Transverse colon (tissue), 4 donors: ENCODE measurements at regions not wholly inside any gene's neighbourhood (a gene's known extent, or its start where the extent isn't known, plus 50 kb on each side); places are given as distances from the start of the nearest gene placed in this dataset.

Experiments used
- DNase-seq: peaks from one replicate; pipeline ENCODE4 v3.0.0-alpha.2; 2019
- H3K27ac ChIP-seq, 4 donors: fragments of 200-600 bp; sonication (generic); 2 replicates each; pipeline ENCODE4 v1.5.1; 2016 to 2018; ENCODE audit warnings: inconsistent platforms in 4 of 4
- H3K27me3 ChIP-seq: fragments of 200-600 bp; sonication (generic); 2 replicates; pipeline ENCODE4 v1.5.1; 2017; ENCODE audit warnings: inconsistent platforms
- H3K36me3 ChIP-seq, 4 donors: fragments of 200-600 bp; sonication (generic); 2 replicates each; pipeline ENCODE4 v1.5.1; 2017 to 2019; ENCODE audit warnings: inconsistent platforms in 4 of 4
- H3K4me1 ChIP-seq, 4 donors: fragments of 200-600 bp; sonication (generic); 2 replicates each; pipeline ENCODE4 v1.5.1; 2017 to 2020; ENCODE audit warnings: inconsistent platforms in 4 of 4
- H3K4me3 ChIP-seq, 4 donors: fragments of 200-600 bp; sonication (generic); 1 replicate in 1 of 4; 2 replicates in 3 of 4; pipeline versions ENCODE4 v1.5.1 to v1.6.1; 2017 to 2019; ENCODE audit warnings: inconsistent platforms in 4 of 4
- H3K9me3 ChIP-seq, 2 donors: fragments of 200-600 bp; sonication (generic); 2 replicates each; pipeline ENCODE4 v1.5.1; 2017 to 2019; ENCODE audit warnings: inconsistent platforms in 2 of 2
- CTCF ChIP-seq, 5 experiments: fragments of 200-600 bp in 3 of 5; fragments of 450-650 bp in 2 of 5; sonication (generic) in 3 of 5; IDR thresholded peaks; 1 replicate in 2 of 5; 2 replicates in 3 of 5; pipeline ENCODE4 v1.5.1; 2016 to 2017; ENCODE audit warnings: antibody characterized with exemption in 5 of 5, inconsistent platforms in 3 of 5, mild to moderate bottlenecking in 2 of 5, moderate library complexity in 1 of 5
- EP300 ChIP-seq: sonication (generic); formaldehyde crosslinking; IDR thresholded peaks from one replicate; pipeline ENCODE4 v1.6.1; 2017; ENCODE audit warnings: antibody characterized with exemption, low read depth
- POLR2A ChIP-seq: fragments of 450-650 bp; IDR thresholded peaks from one replicate; pipeline ENCODE4 v1.6.1; 2016; ENCODE audit warnings: antibody characterized with exemption, mild to moderate bottlenecking, moderate library complexity
- POLR2AphosphoS5 ChIP-seq, 3 donors: sonication (generic); formaldehyde crosslinking; IDR thresholded peaks; one replicate each; pipeline ENCODE4 v1.6.1; 2016; ENCODE audit warnings: antibody characterized with exemption in 3 of 3
- WGBS, 2 donors: methylation state at CpG; one replicate each; pipeline ENCODE4 v1.1.5; 2018; ENCODE audit warnings: low coverage in 1 of 2; 5-methylcytosine and 5-hydroxymethylcytosine counted together
- in situ Hi-C, 4 donors: fragments of 200-750 bp; cut with MboI; loops; one replicate each; pipeline versions ENCODE4 v1.15.0 to v1.15.1; 2017; ENCODE audit warnings: low sequenced_read_pairs in 3 of 4, low pct_ligation_motif_present in 1 of 4, low pct_unique_long_range_greater_than_20kb in 1 of 4
- intact Hi-C: fragments of 100-400 bp; cut with DNase I; formaldehyde crosslinking; loops from one replicate; pipeline ENCODE4 v1.15.1; 2023; ENCODE audit warnings: low total_unique reads

GRCh38 chr5:91277093-91277626 is 106.0 kb downstream of the ARRDC3 start:
- H3K36me3 ChIP-seq, result no peaks in the 10 kb centered on the region
- no peak for DNase-seq
- in situ Hi-C loops (loop anchor here in 1 of 4 donors (25.0 kb wide), 1 partner anchor 165 kb away; no protein-coding TSS in a partner anchor), intact Hi-C loops (no loop called here)
- 50 to 58% methylated on average over 5 of the region's 5 CpGs for whole genome bisulfite sequencing, 2 donors
- H3K27me3 ChIP-seq, result no peaks in the 10 kb centered on the region
- no peaks in the 10 kb centered on the region for H3K9me3 ChIP-seq
- no peak overlapping the region for H3K4me3 ChIP-seq
- H3K27ac ChIP-seq, result no peak overlapping the region
- peaks cover 0 to 11% (median 4%) of the 10 kb centered on the region in 4 donors for H3K4me1 ChIP-seq
- TF ChIP-seq EP300, result no peak
- no peak for TF ChIP-seq POLR2AphosphoS5 (IDR thresholded peaks at IDR 0.05)
- TF ChIP-seq POLR2A, result no peak
- no peak for TF ChIP-seq CTCF (IDR thresholded peaks at IDR 0.05)

- Histone ChIP-seq H3K4me1 (no peaks in the 10 kb centered on the region), H3K27ac (no peak overlapping the region), H3K36me3 (no peaks in the 10 kb centered on the region), H3K9me3 (no peaks in the 10 kb centered on the region), H3K4me3 (no peak overlapping the region), H3K27me3 (no peaks in the 10 kb centered on the region)
- TF ChIP-seq CTCF (IDR thresholded peaks at IDR 0.05), result no peak
- no peak for TF ChIP-seq POLR2AphosphoS5 (IDR thresholded peaks at IDR 0.05)
- TF ChIP-seq POLR2A, result no peak
- TF ChIP-seq EP300, result no peak
- DNase-seq, result no peak
- in situ Hi-C loops (no loop called here), intact Hi-C loops (no loop called here)
- WGBS, 2 donors, result 66 to 100% methylated on average over 1 to 2 of the region's 2 CpGs
Measured at GRCh38 chr5:91272858-91273257, 110.3 kb downstream of the ARRDC3 start.

GRCh38 chr5:91271999-91272398 is 111.1 kb downstream of the ARRDC3 start:
- in situ Hi-C loops (no loop called here), intact Hi-C loops (no loop called here)
- no peak overlapping the region for H3K27ac ChIP-seq
- no peaks in the 10 kb centered on the region for H3K4me1 ChIP-seq
- no peak for DNase-seq
- H3K36me3 ChIP-seq, result no peaks in the 10 kb centered on the region
- no peaks in the 10 kb centered on the region for H3K9me3 ChIP-seq
- H3K4me3 ChIP-seq, result no peak overlapping the region
- no peak for TF ChIP-seq CTCF (IDR thresholded peaks at IDR 0.05)
- TF ChIP-seq EP300, result no peak
- no peak for TF ChIP-seq POLR2AphosphoS5 (IDR thresholded peaks at IDR 0.05)
- TF ChIP-seq POLR2A, result no peak
- no peaks in the 10 kb centered on the region for H3K27me3 ChIP-seq

- H3K9me3 ChIP-seq, result no peaks in the 10 kb centered on the region
- no peaks in the 10 kb centered on the region for H3K36me3 ChIP-seq
- no peaks in the 10 kb centered on the region for H3K27me3 ChIP-seq
- TF ChIP-seq POLR2A (no peak), EP300 (no peak), POLR2AphosphoS5 (IDR thresholded peaks at IDR 0.05) (no peak), CTCF (IDR thresholded peaks at IDR 0.05) (no peak)
- in situ Hi-C loops, result no loop called here
- intact Hi-C loops, result no loop called here
- 95 to 100% methylated on average over 2 to 3 of the region's 3 CpGs for WGBS, 2 donors
- H3K27ac ChIP-seq, result no peak overlapping the region
- H3K4me1 ChIP-seq, result peaks cover 0 to 11% (median 0%) of the 10 kb centered on the region in 4 donors
- no peak for DNase-seq
- H3K4me3 ChIP-seq, result no peak overlapping the region
Measured at GRCh38 chr5:91269198-91269597, 113.9 kb downstream of the ARRDC3 start.
